ENCODE measurements at regions not wholly inside any gene's neighbourhood (a gene's known extent, or its start where the extent isn't known, plus 50 kb on each side); places are given as distances from the start of the nearest gene placed in this dataset.
"Not testable (repeated sequence)": the region's sequence is repeated elsewhere in the genome, so short reads cannot be mapped to it uniquely, and the experiment has no call there.

GRCh38 chr4:169847171-169847570 is 89.4 kb upstream of the HPF1 start:
- no peak for ATAC-seq (ENCODE audit: low read depth)
- Histone ChIP-seq H3K36me3 (ENCODE audit: low read depth) (no peaks in the 10 kb centered on the region), H3K27ac (ENCODE audit: poor library complexity, severe bottlenecking) (no peak overlapping the region), H3K9me3 (ENCODE audit: severe bottlenecking) (no peaks in the 10 kb centered on the region), H3K4me3 (ENCODE audit: severe bottlenecking) (no peak overlapping the region), H3K27me3 (ENCODE audit: insufficient read depth, poor library complexity, severe bottlenecking) (no peaks in the 10 kb centered on the region), H3K4me1 (ENCODE audit: insufficient read depth, poor library complexity, severe bottlenecking) (no peaks in the 10 kb centered on the region)
- TF ChIP-seq CTCF (IDR thresholded peaks at IDR 0.05; ENCODE audit: poor library complexity, severe bottlenecking), result no peak
- no peak for DNase-seq (ENCODE audit: low spot score)

- Histone ChIP-seq H3K4me1 (ENCODE audit: insufficient read depth, poor library complexity, severe bottlenecking) (no peaks in the 10 kb centered on the region), H3K27me3 (ENCODE audit: insufficient read depth, poor library complexity, severe bottlenecking) (no peaks in the 10 kb centered on the region), H3K9me3 (ENCODE audit: severe bottlenecking) (no peaks in the 10 kb centered on the region), H3K36me3 (ENCODE audit: low read depth) (no peaks in the 10 kb centered on the region), H3K27ac (ENCODE audit: poor library complexity, severe bottlenecking) (no peak overlapping the region), H3K4me3 (ENCODE audit: severe bottlenecking) (no peak overlapping the region)
- DNase-seq (ENCODE audit: low spot score) (no peak), ATAC-seq (ENCODE audit: low read depth) (no peak)
- TF ChIP-seq CTCF (IDR thresholded peaks at IDR 0.05; ENCODE audit: poor library complexity, severe bottlenecking), result no peak
These were observed 88.7 kb upstream of the HPF1 start for GRCh38 chr4:169846396-169846795.

GRCh38 chr4:169841776-169842175 is 84.0 kb upstream of the HPF1 start:
- no peak for TF ChIP-seq CTCF (IDR thresholded peaks at IDR 0.05; ENCODE audit: poor library complexity, severe bottlenecking)
- no peak overlapping the region for H3K4me3 ChIP-seq (ENCODE audit: severe bottlenecking)
- H3K27ac ChIP-seq (ENCODE audit: poor library complexity, severe bottlenecking), result no peak overlapping the region
- no peaks in the 10 kb centered on the region for H3K9me3 ChIP-seq (ENCODE audit: severe bottlenecking)
- no peak for ATAC-seq (ENCODE audit: low read depth)
- no peak for DNase-seq (ENCODE audit: low spot score)
- no peaks in the 10 kb centered on the region for H3K36me3 ChIP-seq (ENCODE audit: low read depth)
- H3K27me3 ChIP-seq (ENCODE audit: insufficient read depth, poor library complexity, severe bottlenecking), result no peaks in the 10 kb centered on the region
- no peaks in the 10 kb centered on the region for H3K4me1 ChIP-seq (ENCODE audit: insufficient read depth, poor library complexity, severe bottlenecking)

- ATAC-seq (ENCODE audit: low read depth) (no peak), DNase-seq (ENCODE audit: low spot score) (no peak)
- no peaks in the 10 kb centered on the region for H3K4me1 ChIP-seq (ENCODE audit: insufficient read depth, poor library complexity, severe bottlenecking)
- no peak overlapping the region for H3K4me3 ChIP-seq (ENCODE audit: severe bottlenecking)
- TF ChIP-seq CTCF (IDR thresholded peaks at IDR 0.05; ENCODE audit: poor library complexity, severe bottlenecking), result no peak
- no peak overlapping the region for H3K27ac ChIP-seq (ENCODE audit: poor library complexity, severe bottlenecking)
- H3K36me3 ChIP-seq (ENCODE audit: low read depth), result no peaks in the 10 kb centered on the region
- no peaks in the 10 kb centered on the region for H3K27me3 ChIP-seq (ENCODE audit: insufficient read depth, poor library complexity, severe bottlenecking)
- H3K9me3 ChIP-seq (ENCODE audit: severe bottlenecking), result no peaks in the 10 kb centered on the region
These were observed 82.8 kb upstream of the HPF1 start for GRCh38 chr4:169840554-169840953.

GRCh38 chr4:169828329-169828728 is 70.6 kb upstream of the HPF1 start:
- not testable (repeated sequence) for H3K27ac ChIP-seq (ENCODE audit: poor library complexity, severe bottlenecking); ATAC-seq (ENCODE audit: low read depth); H3K36me3 ChIP-seq (ENCODE audit: low read depth); H3K9me3 ChIP-seq (ENCODE audit: severe bottlenecking); H3K4me3 ChIP-seq (ENCODE audit: severe bottlenecking); H3K4me1 ChIP-seq (ENCODE audit: insufficient read depth, poor library complexity, severe bottlenecking); DNase-seq (ENCODE audit: low spot score); H3K27me3 ChIP-seq (ENCODE audit: insufficient read depth, poor library complexity, severe bottlenecking)
